ENCODE measurements at regions not wholly inside any gene's neighbourhood (a gene's known extent, or its start where the extent isn't known, plus 50 kb on each side); places are given as distances from the start of the nearest gene placed in this dataset.

- Histone ChIP-seq H3F3A (replicated peaks; ENCODE audit: low read depth) (no peaks in the 10 kb centered on the region), H3K36me3 (ENCODE audit: insufficient read depth) (no peaks in the 10 kb centered on the region), H3K27ac (ENCODE audit: low read depth) (no peak overlapping the region), H3K4me2 (no peak overlapping the region), H3K27me3 (ENCODE audit: insufficient read depth) (no peaks in the 10 kb centered on the region), H3K4me3 (no peak overlapping the region), H3K4me1 (ENCODE audit: insufficient read depth) (no peaks in the 10 kb centered on the region), H3K9me2 (ENCODE audit: insufficient read depth) (no peaks in the 10 kb centered on the region), H4K20me1 (replicated peaks; ENCODE audit: insufficient read depth) (no peaks in the 10 kb centered on the region), H3K79me2 (replicated peaks; ENCODE audit: insufficient read depth) (no peaks in the 10 kb centered on the region), H2AFZ (no peak overlapping the region)
- TF ChIP-seq CREB1 (CRISPR knock-in tag; IDR thresholded peaks at IDR 0.05; ENCODE audit: low read depth) (no peak), ZNF462 (CRISPR knock-in tag; IDR thresholded peaks at IDR 0.05) (no peak), REST (IDR thresholded peaks at IDR 0.05; ENCODE audit: unreplicated experiment) (no peak), POLR2AphosphoS5 (IDR thresholded peaks at IDR 0.05; ENCODE audit: low read depth) (no peak), STAT1 (IDR thresholded peaks at IDR 0.05; ENCODE audit: unreplicated experiment) (no peak), JUNB (IDR thresholded peaks at IDR 0.05; ENCODE audit: unreplicated experiment) (no peak), ZNF114 (CRISPR knock-in tag; IDR thresholded peaks at IDR 0.05) (no peak), ETS1 (IDR thresholded peaks at IDR 0.05) (no peak), CTCF (conservative IDR thresholded peaks at IDR 0.05; ENCODE audit: low read depth in 2 of 2) (no peak), ZNF331 (CRISPR knock-in tag; IDR thresholded peaks at IDR 0.05; ENCODE audit: low read depth) (no peak), EZH2 (IDR thresholded peaks at IDR 0.05; ENCODE audit: low read depth, unreplicated experiment) (no peak), NANOG (IDR thresholded peaks at IDR 0.05; ENCODE audit: borderline replicate concordance) (no peak), EZH2phosphoT487 (IDR thresholded peaks at IDR 0.05; ENCODE audit: unreplicated experiment) (no peak)
- H3K36me3 Mint-ChIP-seq (ENCODE audit: low read depth) = no peaks in the 10 kb centered on the region
- no peak for ATAC-seq
- no peak overlapping the region for H3K4me3 Mint-ChIP-seq
- no peaks in the 10 kb centered on the region for H3K27me3 Mint-ChIP-seq (ENCODE audit: insufficient read depth, low read depth, poor library complexity)
- no peaks in the 10 kb centered on the region for H3K9me3 Mint-ChIP-seq
- H3K4me1 Mint-ChIP-seq = no peaks in the 10 kb centered on the region
- DNase-seq (ENCODE audit: low spot score) = no peak
- no peak overlapping the region for H3K27ac Mint-ChIP-seq
Measured at GRCh38 chr14:84420221-84420620, 1109.7 kb upstream of the FLRT2 start.

Measured in GM23338 (cell line).